PC-9 (cell line): ENCODE measurements at regions not wholly inside any gene's neighbourhood (a gene's known extent, or its start where the extent isn't known, plus 50 kb on each side); places are given as distances from the start of the nearest gene placed in this dataset.

Experiments
- BruUV-seq: library from RNA; stranded (reverse); fragments of 400-500 nt; replicated peaks from 2 replicates; lab custom pipeline; 2021; lab: Mats Ljungman, UMichigan
- CTCF ChIA-PET: fragments of 300-600 bp; sonication (Branson Sonifier 250); formaldehyde crosslinking; loops from one replicate; lab custom pipeline; 2022; ENCODE audit warnings: antibody characterized with exemption; lab: Charles Lee
- POLR2A ChIA-PET: fragments of 300-600 bp; sonication (Branson Sonifier 250); formaldehyde crosslinking; loops from one replicate; lab custom pipeline; 2022; ENCODE audit warnings: antibody characterized with exemption; ENCODE audit not compliant: unreplicated experiment; lab: Charles Lee
- DNase-seq, 2 experiments: peaks; one replicate each; pipeline versions ENCODE4 v3.0.0 to v3.0.0-alpha.2; 2015 to 2022; ENCODE audit warnings: mixed read lengths in 1 of 2
- H2AFZ ChIP-seq: fragments of 200-600 bp; sonication (generic); 2 replicates; pipeline ENCODE4 v1.8.1; 2017; ENCODE audit warnings: antibody characterized with exemption
- H3F3A ChIP-seq: fragments of 200-600 bp; sonication (generic); 2 replicates; pipeline ENCODE4 v1.8.1; 2017; ENCODE audit warnings: antibody characterized with exemption, mild to moderate bottlenecking, low read depth; ENCODE audit not compliant: insufficient read depth
- H3K27ac ChIP-seq: fragments of 200-600 bp; sonication (generic); 2 replicates; pipeline ENCODE4 v1.6.1; 2016; ENCODE audit warnings: mixed run types
- H3K27me3 ChIP-seq: fragments of 200-600 bp; sonication (generic); 2 replicates; pipeline ENCODE4 v1.6.1; 2016; ENCODE audit warnings: low read depth, mixed run types; ENCODE audit not compliant: insufficient read depth
- H3K36me3 ChIP-seq: fragments of 200-600 bp; sonication (generic); 2 replicates; pipeline ENCODE4 v1.6.1; 2016; ENCODE audit warnings: low read depth, mixed run types
- H3K4me1 ChIP-seq: fragments of 200-600 bp; sonication (generic); replicated peaks from 2 replicates; pipeline ENCODE4 v1.6.1; 2016; ENCODE audit warnings: mixed run types; ENCODE audit not compliant: insufficient read depth
- H3K4me2 ChIP-seq: fragments of 200-600 bp; sonication (generic); 2 replicates; pipeline ENCODE4 v1.6.1; 2017; ENCODE audit warnings: mixed run types
- H3K4me3 ChIP-seq: fragments of 200-600 bp; sonication (generic); 2 replicates; pipeline ENCODE4 v1.6.1; 2016; ENCODE audit warnings: mixed run types
- H3K79me2 ChIP-seq: fragments of 200-600 bp; sonication (generic); 2 replicates; pipeline ENCODE4 v1.6.1; 2017; ENCODE audit warnings: low read depth, mixed run types
- H3K9me2 ChIP-seq: fragments of 200-600 bp; sonication (generic); 2 replicates; pipeline ENCODE4 v1.8.1; 2017; ENCODE audit warnings: mild to moderate bottlenecking; ENCODE audit not compliant: insufficient read depth
- H3K9me3 ChIP-seq: fragments of 200-600 bp; sonication (generic); 2 replicates; pipeline ENCODE4 v1.8.1; 2016; ENCODE audit warnings: low read depth; ENCODE audit not compliant: insufficient read depth
- H4K20me1 ChIP-seq: fragments of 200-600 bp; sonication (generic); 2 replicates; pipeline ENCODE4 v1.8.1; 2017; ENCODE audit not compliant: insufficient read depth
- CTCF ChIP-seq: fragments of 200-600 bp; sonication (generic); conservative IDR thresholded peaks from 2 replicates; pipeline ENCODE4 v1.6.1; 2017; ENCODE audit warnings: mixed run types, antibody characterized with exemption, mild to moderate bottlenecking, moderate library complexity
- EZH2 ChIP-seq: fragments of 200-600 bp; sonication (generic); IDR thresholded peaks from 2 replicates; pipeline ENCODE4 v1.8.0; 2017; ENCODE audit warnings: antibody characterized with exemption, low read depth
- intact Hi-C: fragments of 100-400 bp; cut with micrococcal nuclease; formaldehyde crosslinking; loops from one replicate; pipeline ENCODE4 v1.10.0; 2022; ENCODE audit not compliant: unreplicated experiment

- Histone ChIP-seq H3K9me2 (no peaks in the 10 kb centered on the region), H3K27me3 (no peaks in the 10 kb centered on the region), H3K9me3 (no peaks in the 10 kb centered on the region), H3F3A (no peaks in the 10 kb centered on the region), H2AFZ (no peak overlapping the region), H3K27ac (no peak overlapping the region), H4K20me1 (no peaks in the 10 kb centered on the region), H3K36me3 (no peaks in the 10 kb centered on the region), H3K79me2 (no peaks in the 10 kb centered on the region), H3K4me1 (no peaks in the 10 kb centered on the region), H3K4me3 (no peak overlapping the region), H3K4me2 (no peak overlapping the region)
- no peak for DNase-seq
- POLR2A ChIA-PET, result no interaction called here
- BruUV-seq, result no TSS peak
- TF ChIP-seq CTCF (no peak), EZH2 (no peak)
- CTCF ChIA-PET, result no interaction called here
- intact Hi-C loops, result no loop called here
Measured at GRCh38 chr11:42526426-42526825, 785.4 kb upstream of the API5 start.

DNA sequence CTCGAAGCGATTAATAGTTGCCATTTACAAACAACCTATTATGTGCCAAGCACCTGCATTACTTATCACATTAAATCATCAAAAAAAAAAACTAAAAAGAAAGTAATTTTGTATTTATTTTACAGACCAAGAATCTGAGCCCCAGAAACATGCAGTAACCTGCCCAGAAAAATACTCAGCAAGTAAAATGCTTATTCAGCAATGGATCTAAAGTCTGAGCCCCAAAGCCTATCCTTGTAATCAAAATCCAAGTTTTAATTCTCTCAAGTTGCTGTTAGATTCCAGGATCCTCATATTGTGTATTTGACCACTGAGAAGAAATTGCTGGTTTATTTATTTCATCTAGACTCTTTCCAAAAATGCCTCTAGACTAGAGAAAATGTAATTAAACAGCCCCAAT is 783.3 kb upstream of the API5 start:
- H3K4me3 ChIP-seq, result no peak overlapping the region
- no peaks in the 10 kb centered on the region for H3K79me2 ChIP-seq
- H3F3A ChIP-seq, result no peaks in the 10 kb centered on the region
- no peak overlapping the region for H2AFZ ChIP-seq
- ChIA-PET POLR2A (no interaction called here), CTCF (no interaction called here)
- DNase-seq, result no peak
- no peak overlapping the region for H3K27ac ChIP-seq
- BruUV-seq, result no TSS peak
- TF ChIP-seq CTCF (no peak), EZH2 (no peak)
- no peaks in the 10 kb centered on the region for H3K27me3 ChIP-seq
- no peaks in the 10 kb centered on the region for H4K20me1 ChIP-seq
- H3K36me3 ChIP-seq, result no peaks in the 10 kb centered on the region
- H3K9me2 ChIP-seq, result no peaks in the 10 kb centered on the region
- no peaks in the 10 kb centered on the region for H3K9me3 ChIP-seq
- H3K4me1 ChIP-seq, result no peaks in the 10 kb centered on the region
- intact Hi-C loops, result no loop called here
- H3K4me2 ChIP-seq, result no peak overlapping the region

- H3F3A ChIP-seq, result no peaks in the 10 kb centered on the region
- BruUV-seq, result no TSS peak
- no peaks in the 10 kb centered on the region for H3K9me2 ChIP-seq
- H3K27me3 ChIP-seq, result no peaks in the 10 kb centered on the region
- H3K4me3 ChIP-seq, result no peak overlapping the region
- no peaks in the 10 kb centered on the region for H4K20me1 ChIP-seq
- H2AFZ ChIP-seq, result no peak overlapping the region
- ChIA-PET CTCF (no interaction called here), POLR2A (no interaction called here)
- no peak for TF ChIP-seq CTCF
- no peak for TF ChIP-seq EZH2
- H3K27ac ChIP-seq, result no peak overlapping the region
- no peaks in the 10 kb centered on the region for H3K9me3 ChIP-seq
- H3K79me2 ChIP-seq, result no peaks in the 10 kb centered on the region
- no peaks in the 10 kb centered on the region for H3K4me1 ChIP-seq
- no peak overlapping the region for H3K4me2 ChIP-seq
- intact Hi-C loops, result no loop called here
- no peaks in the 10 kb centered on the region for H3K36me3 ChIP-seq
- DNase-seq, result no peak
Measured at GRCh38 chr11:42528911-42529310, 782.9 kb upstream of the API5 start.
